ENCODE measurements at regions not wholly inside any gene's neighbourhood (a gene's known extent, or its start where the extent isn't known, plus 50 kb on each side); places are given as distances from the start of the nearest gene placed in this dataset.

DNA sequence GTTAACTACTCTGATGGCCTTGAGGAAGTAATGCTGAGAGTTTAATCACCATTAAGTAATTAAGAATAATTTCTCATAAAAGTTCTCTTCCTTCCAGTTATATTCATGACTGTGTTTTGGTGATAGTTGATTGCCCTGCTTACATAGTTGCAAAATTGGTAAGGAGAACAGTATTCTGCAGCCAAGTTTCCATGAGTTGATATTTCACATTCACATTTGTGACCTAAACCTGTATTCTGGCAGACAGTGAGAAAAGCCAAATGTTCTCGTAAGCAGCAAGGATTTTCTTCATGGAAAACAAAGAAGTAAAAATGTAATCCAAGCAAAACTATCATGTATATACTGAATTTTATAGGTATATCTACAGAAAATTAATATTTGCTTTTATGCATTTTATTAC is 187.8 kb upstream of the NUDT6 start:
- CTCF ChIA-PET = no interaction called here
- no peaks in the 10 kb centered on the region for H3K4me1 Mint-ChIP-seq
- peaks cover 0 to 6% (median 0%) of the 10 kb centered on the region in 11 donors for H3K9me3 Mint-ChIP-seq
- DNase-seq = no peak
- ATAC-seq = no peak
- H3K4me3 Mint-ChIP-seq = no peak overlapping the region
- peaks cover 0 to 41% (median 22%) of the 10 kb centered on the region in 5 donors for H3K36me3 Mint-ChIP-seq
- no peak overlapping the region for H3K27ac Mint-ChIP-seq
- no peaks in the 10 kb centered on the region for H3K36me3 ChIP-seq (ENCODE audit: control insufficient read depth in 2 of 3, insufficient read depth in 3 of 3, low read length in 3 of 3)
- H3K9me3 ChIP-seq (ENCODE audit: control insufficient read depth in 2 of 3, low read length in 3 of 3) = no peaks in the 10 kb centered on the region
- H3K4me1 ChIP-seq (ENCODE audit: control insufficient read depth in 2 of 2, insufficient read depth in 2 of 2, low read length in 2 of 2) = no peaks in the 10 kb centered on the region
- no peak overlapping the region for H3K27ac ChIP-seq (ENCODE audit: low read depth, low read length)
- POLR2A ChIA-PET = no interaction called here
- H3K4me3 ChIP-seq (ENCODE audit: low read length) = no peak overlapping the region
- no peaks in the 10 kb centered on the region for H3K27me3 Mint-ChIP-seq
- no peaks in the 10 kb centered on the region for H3K27me3 ChIP-seq (ENCODE audit: control insufficient read depth in 2 of 2, insufficient read depth in 2 of 2, low read length in 2 of 2)
- intact Hi-C loops (cut with micrococcal nuclease) = no loop called here

DNA sequence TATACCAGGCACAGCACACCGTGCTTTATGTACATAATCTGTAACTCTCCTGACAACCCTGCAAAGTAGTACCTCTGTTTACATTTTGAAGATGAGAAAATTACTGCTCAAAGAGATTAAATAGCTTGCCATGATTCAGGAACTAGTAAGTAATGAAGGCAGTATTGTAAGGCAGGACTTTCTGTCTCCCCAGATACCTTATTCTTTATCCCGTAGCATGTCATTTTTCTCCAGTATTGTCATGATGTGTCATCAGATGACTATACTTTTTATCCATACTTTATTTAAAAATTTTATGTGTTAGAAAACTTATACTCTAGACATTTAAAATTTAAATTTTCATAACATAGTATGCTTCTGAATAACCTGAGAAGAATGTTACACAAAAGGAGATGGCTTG is 188.3 kb upstream of the NUDT6 start:
- H3K4me1 Mint-ChIP-seq = no peaks in the 10 kb centered on the region
- Histone ChIP-seq H3K27ac (ENCODE audit: low read depth, low read length) (no peak overlapping the region), H3K4me1 (ENCODE audit: control insufficient read depth in 2 of 2, insufficient read depth in 2 of 2, low read length in 2 of 2) (no peaks in the 10 kb centered on the region), H3K4me3 (ENCODE audit: low read length) (no peak overlapping the region), H3K9me3 (ENCODE audit: control insufficient read depth in 2 of 3, low read length in 3 of 3) (no peaks in the 10 kb centered on the region), H3K36me3 (ENCODE audit: control insufficient read depth in 2 of 3, insufficient read depth in 3 of 3, low read length in 3 of 3) (no peaks in the 10 kb centered on the region), H3K27me3 (ENCODE audit: control insufficient read depth in 2 of 2, insufficient read depth in 2 of 2, low read length in 2 of 2) (no peaks in the 10 kb centered on the region)
- ATAC-seq = no peak
- H3K4me3 Mint-ChIP-seq = no peak overlapping the region
- H3K27me3 Mint-ChIP-seq = no peaks in the 10 kb centered on the region
- ChIA-PET CTCF (no interaction called here), POLR2A (no interaction called here)
- H3K36me3 Mint-ChIP-seq = peaks cover 0 to 36% (median 16%) of the 10 kb centered on the region in 5 donors
- H3K9me3 Mint-ChIP-seq = peaks cover 0 to 6% (median 0%) of the 10 kb centered on the region in 11 donors
- no peak for DNase-seq
- intact Hi-C loops (cut with micrococcal nuclease) = no loop called here
- no peak overlapping the region for H3K27ac Mint-ChIP-seq

DNA sequence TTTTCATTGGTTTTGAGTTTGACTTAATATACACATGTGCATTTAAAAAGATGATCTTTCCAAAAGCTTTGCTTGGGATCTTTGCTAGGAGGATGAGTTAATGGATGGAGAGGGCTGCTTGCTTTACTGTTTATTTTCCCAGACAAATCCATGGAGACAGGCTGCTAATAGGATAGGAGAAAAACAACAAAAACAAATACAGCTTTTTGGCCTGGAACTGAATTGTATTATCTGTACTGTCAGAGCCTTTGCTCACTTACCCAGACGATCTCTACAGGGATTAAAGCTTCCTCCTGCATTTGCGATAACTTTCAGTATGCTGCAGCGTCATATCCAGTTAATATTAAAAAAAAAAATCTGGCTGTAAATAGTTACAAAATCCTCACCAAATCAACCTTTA is 190.8 kb upstream of the NUDT6 start:
- ChIA-PET CTCF (no interaction called here), POLR2A (no interaction called here)
- peak overlapping the region in 1 of 9 donors; percentile 4 for H3K27ac Mint-ChIP-seq
- peaks cover 0 to 6% (median 0%) of the 10 kb centered on the region in 11 donors for H3K9me3 Mint-ChIP-seq
- H3K4me3 Mint-ChIP-seq = no peak overlapping the region
- peaks cover 0 to 34% (median 14%) of the 10 kb centered on the region in 5 donors for H3K36me3 Mint-ChIP-seq
- no peak overlapping the region for H3K4me3 ChIP-seq (ENCODE audit: low read length)
- H3K4me1 Mint-ChIP-seq = no peaks in the 10 kb centered on the region
- H3K36me3 ChIP-seq (ENCODE audit: control insufficient read depth in 2 of 3, insufficient read depth in 3 of 3, low read length in 3 of 3) = no peaks in the 10 kb centered on the region
- ATAC-seq (no peak), DNase-seq (no peak)
- H3K27ac ChIP-seq (ENCODE audit: low read depth, low read length) = no peak overlapping the region
- H3K27me3 ChIP-seq (ENCODE audit: control insufficient read depth in 2 of 2, insufficient read depth in 2 of 2, low read length in 2 of 2) = no peaks in the 10 kb centered on the region
- no peaks in the 10 kb centered on the region for H3K9me3 ChIP-seq (ENCODE audit: control insufficient read depth in 2 of 3, low read length in 3 of 3)
- intact Hi-C loops (cut with micrococcal nuclease) = no loop called here
- no peaks in the 10 kb centered on the region for H3K4me1 ChIP-seq (ENCODE audit: control insufficient read depth in 2 of 2, insufficient read depth in 2 of 2, low read length in 2 of 2)
- no peaks in the 10 kb centered on the region for H3K27me3 Mint-ChIP-seq

DNA sequence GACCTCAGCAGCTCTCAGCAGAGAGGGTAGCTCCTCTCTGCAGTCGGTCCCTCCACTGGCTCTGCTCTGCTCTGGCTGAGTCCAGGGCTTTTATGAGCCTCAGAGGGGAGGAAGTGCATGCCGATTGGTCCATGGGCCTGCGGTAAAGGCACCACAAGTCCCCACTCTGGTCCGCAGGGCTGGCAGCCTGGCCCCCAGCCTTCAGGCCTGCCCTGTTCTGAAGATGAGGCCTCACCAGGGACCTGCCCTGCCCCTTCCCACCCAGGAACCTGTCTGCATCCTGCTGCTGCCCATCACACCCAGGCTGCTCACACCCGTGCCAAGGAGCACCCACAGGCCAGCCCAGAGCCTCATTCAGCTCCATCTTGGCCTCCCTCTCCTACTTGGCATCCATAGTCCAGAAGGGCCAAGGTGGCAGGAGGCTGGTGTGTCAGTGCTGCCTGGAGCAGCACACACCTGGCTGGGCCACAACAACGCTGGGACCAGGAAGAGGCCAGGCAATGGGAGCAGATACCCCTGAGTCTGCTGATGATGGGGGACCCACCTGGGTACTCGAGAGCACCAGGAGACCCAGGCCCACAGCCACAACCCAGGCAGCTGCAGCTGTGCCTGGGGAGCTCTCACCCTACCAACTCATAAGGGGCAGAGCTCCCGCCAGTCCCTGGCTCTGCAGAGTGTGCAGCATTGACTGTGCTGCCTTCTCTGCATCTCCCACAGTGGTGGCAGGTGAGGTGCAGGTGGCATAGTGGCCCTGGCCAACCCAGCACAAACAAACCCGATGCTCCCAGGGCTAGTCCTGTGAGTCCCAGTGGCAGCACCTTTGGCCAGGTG is 191.9 kb upstream of the NUDT6 start:
- ATAC-seq (no peak), DNase-seq (no peak)
- Mint-ChIP-seq H3K27ac (no peak overlapping the region), H3K9me3 (peaks cover 0 to 6% (median 0%) of the 10 kb centered on the region in 11 donors), H3K36me3 (peaks cover 0 to 33% (median 14%) of the 10 kb centered on the region in 5 donors), H3K4me1 (no peaks in the 10 kb centered on the region), H3K4me3 (no peak overlapping the region), H3K27me3 (no peaks in the 10 kb centered on the region)
- Histone ChIP-seq H3K9me3 (ENCODE audit: control insufficient read depth in 2 of 3, low read length in 3 of 3) (no peaks in the 10 kb centered on the region), H3K36me3 (ENCODE audit: control insufficient read depth in 2 of 3, insufficient read depth in 3 of 3, low read length in 3 of 3) (no peaks in the 10 kb centered on the region), H3K4me3 (ENCODE audit: low read length) (no peak overlapping the region), H3K27ac (ENCODE audit: low read depth, low read length) (no peak overlapping the region), H3K4me1 (ENCODE audit: control insufficient read depth in 2 of 2, insufficient read depth in 2 of 2, low read length in 2 of 2) (no peaks in the 10 kb centered on the region), H3K27me3 (ENCODE audit: control insufficient read depth in 2 of 2, insufficient read depth in 2 of 2, low read length in 2 of 2) (no peaks in the 10 kb centered on the region)
- intact Hi-C loops (cut with micrococcal nuclease) = no loop called here
- ChIA-PET POLR2A (no interaction called here), CTCF (no interaction called here)

DNA sequence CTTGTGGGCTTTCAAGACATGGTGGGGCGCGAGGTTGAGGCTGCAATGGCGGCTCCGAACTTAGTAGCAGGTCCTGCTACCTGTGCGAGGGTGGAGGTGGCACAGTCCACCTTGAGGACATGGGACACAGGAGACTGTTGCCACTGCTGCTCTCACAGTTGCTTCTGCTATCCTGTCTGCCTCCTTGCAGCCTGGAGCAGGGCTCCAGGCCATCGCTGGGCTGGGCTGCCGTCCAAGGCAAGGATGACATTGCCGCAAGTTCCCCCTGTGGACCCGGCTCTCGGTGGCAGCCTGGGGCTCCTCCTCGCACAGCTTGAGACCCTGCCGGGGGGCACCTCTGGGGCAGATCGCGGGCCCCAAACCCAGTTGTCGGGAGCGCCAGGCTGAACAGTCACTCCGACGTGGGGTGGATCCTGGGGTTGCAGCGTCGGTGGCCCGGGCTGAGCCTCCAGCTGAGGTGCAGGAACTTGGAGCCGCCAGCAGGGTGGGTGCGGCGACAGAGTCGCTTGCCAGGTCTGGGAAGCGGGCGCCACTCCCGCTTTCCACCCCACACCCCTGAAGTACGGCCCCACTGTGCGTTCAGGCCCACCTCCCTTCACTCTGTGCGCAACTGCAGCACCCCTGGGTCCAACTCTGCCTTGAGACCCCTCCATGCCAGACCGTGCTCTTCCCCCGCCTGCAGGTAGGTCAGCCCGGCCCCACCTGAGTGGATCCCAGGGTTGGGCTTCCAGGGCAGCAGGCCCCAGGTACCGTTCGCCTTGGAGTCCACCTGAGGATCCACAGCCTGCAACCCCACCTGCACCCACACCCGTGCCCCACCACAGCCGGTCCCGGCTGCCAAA is 192.7 kb upstream of the NUDT6 start:
- Histone ChIP-seq H3K27ac (ENCODE audit: low read depth, low read length) (no peak overlapping the region), H3K9me3 (ENCODE audit: control insufficient read depth in 2 of 3, low read length in 3 of 3) (no peaks in the 10 kb centered on the region), H3K36me3 (ENCODE audit: control insufficient read depth in 2 of 3, insufficient read depth in 3 of 3, low read length in 3 of 3) (no peaks in the 10 kb centered on the region), H3K4me3 (ENCODE audit: low read length) (no peak overlapping the region), H3K27me3 (ENCODE audit: control insufficient read depth in 2 of 2, insufficient read depth in 2 of 2, low read length in 2 of 2) (no peaks in the 10 kb centered on the region), H3K4me1 (ENCODE audit: control insufficient read depth in 2 of 2, insufficient read depth in 2 of 2, low read length in 2 of 2) (no peaks in the 10 kb centered on the region)
- intact Hi-C loops (cut with micrococcal nuclease) = no loop called here
- no peaks in the 10 kb centered on the region for H3K4me1 Mint-ChIP-seq
- no peak overlapping the region for H3K4me3 Mint-ChIP-seq
- peaks cover 0 to 39% (median 21%) of the 10 kb centered on the region in 5 donors for H3K36me3 Mint-ChIP-seq
- ATAC-seq (no peak), DNase-seq (no peak)
- H3K27ac Mint-ChIP-seq = no peak overlapping the region
- ChIA-PET POLR2A (no interaction called here), CTCF (no interaction called here)
- H3K27me3 Mint-ChIP-seq = no peaks in the 10 kb centered on the region
- H3K9me3 Mint-ChIP-seq = peaks cover 0 to 6% (median 0%) of the 10 kb centered on the region in 11 donors

DNA sequence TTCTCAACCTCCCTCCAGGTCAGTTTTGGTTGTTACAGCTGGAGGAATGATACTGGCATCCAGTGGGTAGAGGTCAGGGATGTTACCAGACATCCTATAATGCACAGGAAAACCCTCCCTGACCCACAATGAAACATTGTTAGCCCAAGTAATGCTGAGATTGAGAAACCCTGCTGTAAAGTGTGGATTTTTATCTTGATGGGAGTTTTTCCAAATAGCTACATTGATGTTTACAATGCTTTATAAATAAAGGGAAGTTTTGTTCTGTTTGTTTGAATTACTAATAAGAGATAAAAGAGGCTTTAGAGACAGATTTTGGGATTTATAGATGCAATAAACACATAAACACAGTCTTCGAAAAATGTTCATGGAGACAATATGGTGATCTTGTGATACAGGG is 194.0 kb upstream of the NUDT6 start:
- no peak for ATAC-seq
- CTCF ChIA-PET = interaction anchor here (1.1 kb wide), 1 partner anchor 10 kb away, joined by 5 read pairs; no protein-coding TSS in a partner anchor
- POLR2A ChIA-PET = no interaction called here

More for the DNA sequence above, 194.0 kb upstream of the NUDT6 start:
- H3K27ac ChIP-seq (ENCODE audit: low read depth, low read length) = no peak overlapping the region
- intact Hi-C loops (cut with micrococcal nuclease) = no loop called here
- H3K9me3 ChIP-seq (ENCODE audit: control insufficient read depth in 2 of 3, low read length in 3 of 3) = no peaks in the 10 kb centered on the region
- Mint-ChIP-seq H3K27ac (no peak overlapping the region), H3K9me3 (peaks cover 0 to 6% (median 0%) of the 10 kb centered on the region in 11 donors), H3K36me3 (peaks cover 0 to 35% (median 18%) of the 10 kb centered on the region in 5 donors), H3K4me3 (no peak overlapping the region), H3K27me3 (no peaks in the 10 kb centered on the region), H3K4me1 (no peaks in the 10 kb centered on the region)
- no peaks in the 10 kb centered on the region for H3K27me3 ChIP-seq (ENCODE audit: control insufficient read depth in 2 of 2, insufficient read depth in 2 of 2, low read length in 2 of 2)
- no peak overlapping the region for H3K4me3 ChIP-seq (ENCODE audit: low read length)
- no peaks in the 10 kb centered on the region for H3K36me3 ChIP-seq (ENCODE audit: control insufficient read depth in 2 of 3, insufficient read depth in 3 of 3, low read length in 3 of 3)
- H3K4me1 ChIP-seq (ENCODE audit: control insufficient read depth in 2 of 2, insufficient read depth in 2 of 2, low read length in 2 of 2) = no peaks in the 10 kb centered on the region
- no peak for DNase-seq

All from naive thymus-derived CD4-positive, alpha-beta T cell (primary cell).